H1 (cell line): ENCODE measurements at regions not wholly inside any gene's neighbourhood (a gene's known extent, or its start where the extent isn't known, plus 50 kb on each side); places are given as distances from the start of the nearest gene placed in this dataset.

Experiments
- CTCF ChIA-PET: fragments of 300-600 bp; sonication (Branson Sonifier 250); formaldehyde crosslinking; loops from one replicate; lab custom pipeline; 2021; ENCODE audit not compliant: partially characterized antibody; lab: Charles Lee
- POLR2A ChIA-PET: fragments of 300-600 bp; sonication (Branson Sonifier 250); formaldehyde crosslinking; loops from one replicate; lab custom pipeline; 2021; ENCODE audit warnings: inconsistent platforms; ENCODE audit not compliant: partially characterized antibody; lab: Charles Lee
- DNase-seq, 2 experiments: peaks; one replicate each; pipeline versions ENCODE4 v3.0.0 to v3.0.0-alpha.2; 2010 to 2022; ENCODE audit warnings: low spot score in 2 of 2, low read depth in 1 of 2, mixed read lengths in 1 of 2
- FAIRE-seq: peaks from 2 replicates; lab custom pipeline; 2011; peaks lifted over from hg19 to GRCh38; lab: Jason Lieb, UNC
- H2AFZ ChIP-seq: 2 replicates; pipeline ENCODE4 v1.8.1; 2012; ENCODE audit warnings: low read length, inconsistent platforms
- H2AK5ac ChIP-seq: 2 replicates; pipeline ENCODE4 v1.6.1; 2013; ENCODE audit warnings: low read depth, low read length
- H2BK120ac ChIP-seq: replicated peaks from 2 replicates; pipeline ENCODE3; 2013; ENCODE audit warnings: low read depth, low read length, inconsistent platforms
- H2BK12ac ChIP-seq: 2 replicates; pipeline ENCODE4 v1.6.1; 2013; ENCODE audit warnings: low read depth, low read length
- H2BK15ac ChIP-seq: 2 replicates; pipeline ENCODE4 v1.6.1; 2013; ENCODE audit warnings: low read length
- H2BK20ac ChIP-seq: 2 replicates; pipeline ENCODE4 v1.6.1; 2013; ENCODE audit warnings: low read length
- H2BK5ac ChIP-seq: 2 replicates; pipeline ENCODE4 v1.6.1; 2013; ENCODE audit warnings: low read depth, low read length
- H3K14ac ChIP-seq: 2 replicates; pipeline ENCODE4 v1.6.1; 2013; ENCODE audit warnings: inconsistent platforms; ENCODE audit not compliant: insufficient read length
- H3K18ac ChIP-seq: 2 replicates; pipeline ENCODE4 v1.6.1; 2013; ENCODE audit warnings: low read length; ENCODE audit errors: extremely low read depth
- H3K23ac ChIP-seq: 2 replicates; pipeline ENCODE4 v1.6.1; 2013; ENCODE audit warnings: inconsistent platforms; ENCODE audit not compliant: insufficient read length
- H3K23me2 ChIP-seq: 2 replicates; pipeline ENCODE4 v1.6.1; 2013; ENCODE audit warnings: low read depth, low read length
- H3K27ac ChIP-seq: 2 replicates; pipeline ENCODE4 v1.6.1; 2011; ENCODE audit warnings: low read depth, low read length, inconsistent platforms
- H3K27me3 ChIP-seq, 4 experiments: replicated peaks in 1 of 4; 1 replicate in 1 of 4; 2 replicates in 3 of 4; pipeline versions ENCODE4 v1.6.1 to v1.8.1; 2011 to 2013; ENCODE audit warnings: low read length in 3 of 4, mild to moderate bottlenecking in 3 of 4, inconsistent platforms in 2 of 4, mixed read lengths in 2 of 4, moderate library complexity in 1 of 4; ENCODE audit not compliant: control insufficient read depth in 3 of 4, insufficient read depth in 3 of 4; ENCODE audit errors: extremely low read depth in 1 of 4
- H3K36me3 ChIP-seq, 4 experiments: 2 replicates each; pipeline versions ENCODE4 v1.6.1 to v1.8.1; 2011 to 2013; ENCODE audit warnings: mild to moderate bottlenecking in 4 of 4, low read length in 3 of 4, moderate library complexity in 2 of 4, control low read depth in 1 of 4, inconsistent platforms in 1 of 4; ENCODE audit not compliant: insufficient read depth in 4 of 4, control insufficient read depth in 2 of 4
- H3K4ac ChIP-seq: replicated peaks from 2 replicates; pipeline ENCODE3; 2013; ENCODE audit warnings: low read length, low read depth, mixed read lengths, inconsistent platforms; ENCODE audit not compliant: insufficient read length
- H3K4me1 ChIP-seq, 4 experiments: replicated peaks in 1 of 4; 1 replicate in 1 of 4; 2 replicates in 3 of 4; pipeline versions ENCODE4 v1.6.1 to v1.8.1; 2011 to 2013; ENCODE audit warnings: low read length in 3 of 4, inconsistent platforms in 2 of 4, mixed read lengths in 1 of 4; ENCODE audit not compliant: insufficient read depth in 4 of 4, control insufficient read depth in 3 of 4
- H3K4me2 ChIP-seq, 2 experiments: 2 replicates each; pipeline versions ENCODE4 v1.6.1 to v1.8.1; 2011 to 2013; ENCODE audit warnings: low read depth in 2 of 2, low read length in 2 of 2, control low read depth in 1 of 2, inconsistent platforms in 1 of 2, mild to moderate bottlenecking in 1 of 2; ENCODE audit not compliant: insufficient read depth in 1 of 2
- H3K4me3 ChIP-seq, 4 experiments: fragments of 200-600, 300-600 bp in 1 of 4; sonication (generic), shearing (Covaris generic), sonication (Bioruptor Twin) in 1 of 4; 2 replicates each; pipeline versions ENCODE4 v1.5.1 to v1.8.1; 2011 to 2016; ENCODE audit warnings: low read length in 4 of 4, low read depth in 3 of 4, control low read depth in 2 of 4, inconsistent platforms in 2 of 4, mild to moderate bottlenecking in 2 of 4, mixed read lengths in 1 of 4, moderate library complexity in 1 of 4; ENCODE audit not compliant: insufficient read depth in 2 of 4; ENCODE audit errors: extremely low read depth in 1 of 4
- H3K56ac ChIP-seq: replicated peaks from 2 replicates; pipeline ENCODE3; 2013; ENCODE audit warnings: low read depth, mild to moderate bottlenecking, mixed read lengths, low read length, inconsistent platforms; ENCODE audit not compliant: insufficient read length
- H3K79me1 ChIP-seq: 2 replicates; pipeline ENCODE4 v1.6.1; 2013; ENCODE audit warnings: low read depth, low read length, control low read depth
- H3K79me2 ChIP-seq, 2 experiments: 2 replicates each; pipeline versions ENCODE4 v1.6.1 to v1.8.1; 2012 to 2013; ENCODE audit warnings: low read length in 2 of 2, mild to moderate bottlenecking in 2 of 2, inconsistent platforms in 1 of 2; ENCODE audit not compliant: insufficient read depth in 2 of 2, control insufficient read depth in 1 of 2
- H3K9ac ChIP-seq, 4 experiments: replicated peaks in 1 of 4; 1 replicate in 1 of 4; 2 replicates in 3 of 4; pipeline versions ENCODE4 v1.6.1 to v1.8.1; 2011 to 2013; ENCODE audit warnings: low read depth in 3 of 4, low read length in 3 of 4, control low read depth in 2 of 4, mild to moderate bottlenecking in 2 of 4, moderate library complexity in 2 of 4, inconsistent platforms in 1 of 4; ENCODE audit errors: extremely low read depth in 1 of 4
- H3K9me3 ChIP-seq, 2 experiments: 2 replicates each; pipeline versions ENCODE4 v1.6.1 to v1.8.1; 2012 to 2013; ENCODE audit warnings: mild to moderate bottlenecking in 2 of 2, moderate library complexity in 2 of 2, control low read depth in 1 of 2, inconsistent platforms in 1 of 2, low read depth in 1 of 2, low read length in 1 of 2, mixed read lengths in 1 of 2; ENCODE audit not compliant: insufficient read depth in 2 of 2
- H4K20me1 ChIP-seq, 2 experiments: replicated peaks in 1 of 2; 2 replicates each; pipeline versions ENCODE3 to v1.8.1; 2011 to 2013; ENCODE audit warnings: inconsistent platforms in 2 of 2, low read length in 2 of 2, mild to moderate bottlenecking in 1 of 2; ENCODE audit not compliant: insufficient read depth in 2 of 2, control insufficient read depth in 1 of 2
- H4K5ac ChIP-seq: 2 replicates; pipeline ENCODE4 v1.6.1; 2013; ENCODE audit warnings: low read length, low read depth, mixed read lengths, inconsistent platforms; ENCODE audit not compliant: insufficient read length
- H4K8ac ChIP-seq: 2 replicates; pipeline ENCODE4 v1.8.0; 2013; ENCODE audit warnings: mild to moderate bottlenecking, moderate library complexity, low read length, inconsistent platforms; ENCODE audit not compliant: insufficient read depth; ENCODE audit errors: extremely low read depth
- H4K91ac ChIP-seq: replicated peaks from 2 replicates; pipeline ENCODE3; 2013; ENCODE audit warnings: low read length, mixed read lengths, inconsistent platforms; ENCODE audit not compliant: insufficient read length
- CEBPB ChIP-seq: IDR thresholded peaks from 2 replicates; pipeline ENCODE4 v1.6.1; 2012; ENCODE audit warnings: low read depth, low read length
- POLR2A ChIP-seq, 2 experiments: IDR thresholded peaks; 1 replicate in 1 of 2; 2 replicates in 1 of 2; pipeline ENCODE4 v1.6.1; 2011; ENCODE audit warnings: low read depth in 2 of 2, low read length in 2 of 2, mild to moderate bottlenecking in 2 of 2; ENCODE audit errors: control extremely low read depth in 1 of 2
- RAD21 ChIP-seq, 2 experiments: IDR thresholded peaks in 1 of 2; conservative IDR thresholded peaks in 1 of 2; 2 replicates each; pipeline ENCODE4 v1.6.1; 2011; ENCODE audit warnings: low read depth in 2 of 2, low read length in 2 of 2, improper control_type of control experiment in 1 of 2, inconsistent platforms in 1 of 2, mild to moderate bottlenecking in 1 of 2, moderate library complexity in 1 of 2
- WGBS, 2 experiments: shearing (Covaris generic) in 1 of 2; methylation state at CpG; one replicate each; pipeline versions ENCODE4 v1.1.6 to v1.1.7; 2013 to 2015; ENCODE audit warnings: low lambda C conversion rate in 2 of 2, mixed read lengths in 2 of 2, inconsistent platforms in 1 of 2, low coverage in 1 of 2, missing lambda C conversion rate in 1 of 2; ENCODE audit not compliant: insufficient replicate concordance in 2 of 2, insufficient coverage in 1 of 2, insufficient read length in 1 of 2; ENCODE audit errors: extremely low coverage in 1 of 2, missing lambda C conversion rate in 1 of 2; 5-methylcytosine and 5-hydroxymethylcytosine counted together
- TF ChIP-seq, protein P1 (sequence below), 3 experiments: IDR thresholded peaks; 1 replicate in 2 of 3; 2 replicates in 1 of 3; pipeline versions ENCODE4 v1.5.1 to v1.6.1; 2011; ENCODE audit warnings: low read length in 3 of 3, mild to moderate bottlenecking in 3 of 3, inconsistent platforms in 2 of 3, low read depth in 1 of 3, moderate library complexity in 1 of 3; ENCODE audit not compliant: insufficient read depth in 1 of 3; ENCODE audit errors: control extremely low read depth in 1 of 3

GRCh38 chr5:39578887-39579497 lies 154.2 kb upstream of the DAB2 start:
- no peak overlapping the region for H4K8ac ChIP-seq
- no peak overlapping the region for H2BK20ac ChIP-seq
- H3K4me1 ChIP-seq: no peaks in the 10 kb centered on the region
- no peak overlapping the region for H3K27ac ChIP-seq
- CTCF ChIA-PET: interaction anchor here (0.7 to 2.9 kb wide), 17 partner anchors 8 to 1155 kb away, joined by 3 to 17 read pairs (median 3); no protein-coding TSS in a partner anchor
- no peak overlapping the region for H3K4me2 ChIP-seq
- H3K36me3 ChIP-seq: no peaks in the 10 kb centered on the region
- H3K56ac ChIP-seq: no peak overlapping the region
- no peaks in the 10 kb centered on the region for H3K27me3 ChIP-seq
- no peak overlapping the region for H3K18ac ChIP-seq
- H3K79me2 ChIP-seq: no peaks in the 10 kb centered on the region
- H3K23me2 ChIP-seq: no peaks in the 10 kb centered on the region
- 82% methylated on average over 2 of the region's 2 CpGs; no CpG with 5 or more reads in 1 of the 2 experiments for WGBS, 2 experiments
- no peak overlapping the region for H3K14ac ChIP-seq
- no peak overlapping the region for H2AFZ ChIP-seq
- H3K4me3 ChIP-seq: no peak overlapping the region
- no peak overlapping the region for H3K23ac ChIP-seq
- H2AK5ac ChIP-seq: no peak overlapping the region
- H3K9ac ChIP-seq: no peak overlapping the region
- H3K4ac ChIP-seq: no peak overlapping the region
- no peak overlapping the region for H2BK15ac ChIP-seq
- DNase-seq (no peak), FAIRE-seq (no peak)
- no peak overlapping the region for H4K91ac ChIP-seq
- H4K20me1 ChIP-seq: no peaks in the 10 kb centered on the region
- H4K5ac ChIP-seq: no peak overlapping the region
- no peak overlapping the region for H2BK12ac ChIP-seq
- H2BK5ac ChIP-seq: no peak overlapping the region
- H3K9me3 ChIP-seq: no peaks in the 10 kb centered on the region
- no peak overlapping the region for H2BK120ac ChIP-seq
- POLR2A ChIA-PET: no interaction called here
- H3K79me1 ChIP-seq: no peaks in the 10 kb centered on the region
- TF ChIP-seq CEBPB (no peak), RAD21 (IDR thresholded peaks at IDR 0.05 in 1 of 2, conservative IDR thresholded peaks at IDR 0.05 in 1 of 2; ENCODE audit: low read depth in 2 of 2, low read length in 2 of 2) (peak in 1 of 2 experiments; percentile 56; a peak in 3 of 4 replicates), POLR2A (IDR thresholded peaks at IDR 0.05; ENCODE audit: control extremely low read depth in 1 of 2, low read depth in 2 of 2, low read length in 2 of 2) (no peak)
- TF ChIP-seq, protein P1, sequence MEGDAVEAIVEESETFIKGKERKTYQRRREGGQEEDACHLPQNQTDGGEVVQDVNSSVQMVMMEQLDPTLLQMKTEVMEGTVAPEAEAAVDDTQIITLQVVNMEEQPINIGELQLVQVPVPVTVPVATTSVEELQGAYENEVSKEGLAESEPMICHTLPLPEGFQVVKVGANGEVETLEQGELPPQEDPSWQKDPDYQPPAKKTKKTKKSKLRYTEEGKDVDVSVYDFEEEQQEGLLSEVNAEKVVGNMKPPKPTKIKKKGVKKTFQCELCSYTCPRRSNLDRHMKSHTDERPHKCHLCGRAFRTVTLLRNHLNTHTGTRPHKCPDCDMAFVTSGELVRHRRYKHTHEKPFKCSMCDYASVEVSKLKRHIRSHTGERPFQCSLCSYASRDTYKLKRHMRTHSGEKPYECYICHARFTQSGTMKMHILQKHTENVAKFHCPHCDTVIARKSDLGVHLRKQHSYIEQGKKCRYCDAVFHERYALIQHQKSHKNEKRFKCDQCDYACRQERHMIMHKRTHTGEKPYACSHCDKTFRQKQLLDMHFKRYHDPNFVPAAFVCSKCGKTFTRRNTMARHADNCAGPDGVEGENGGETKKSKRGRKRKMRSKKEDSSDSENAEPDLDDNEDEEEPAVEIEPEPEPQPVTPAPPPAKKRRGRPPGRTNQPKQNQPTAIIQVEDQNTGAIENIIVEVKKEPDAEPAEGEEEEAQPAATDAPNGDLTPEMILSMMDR (IDR thresholded peaks at IDR 0.05; ENCODE audit: control extremely low read depth in 1 of 3, insufficient read depth in 1 of 3, low read depth in 1 of 3, low read length in 3 of 3): peak in 1 of 3 experiments; percentile 21; a peak in 2 of 4 replicates
